ENCODE measurements at regions not wholly inside any gene's neighbourhood (a gene's known extent, or its start where the extent isn't known, plus 50 kb on each side); places are given as distances from the start of the nearest gene placed in this dataset.

- DNase-seq, result no peak
Measured at GRCh38 chr6:134117409-134117808, 65.0 kb upstream of the SLC2A12 start.

- DNase-seq, result peak; percentile 26 to 74 (median 44)
Measured at GRCh38 chr6:134115715-134116074, 63.3 kb upstream of the SLC2A12 start.

DNA sequence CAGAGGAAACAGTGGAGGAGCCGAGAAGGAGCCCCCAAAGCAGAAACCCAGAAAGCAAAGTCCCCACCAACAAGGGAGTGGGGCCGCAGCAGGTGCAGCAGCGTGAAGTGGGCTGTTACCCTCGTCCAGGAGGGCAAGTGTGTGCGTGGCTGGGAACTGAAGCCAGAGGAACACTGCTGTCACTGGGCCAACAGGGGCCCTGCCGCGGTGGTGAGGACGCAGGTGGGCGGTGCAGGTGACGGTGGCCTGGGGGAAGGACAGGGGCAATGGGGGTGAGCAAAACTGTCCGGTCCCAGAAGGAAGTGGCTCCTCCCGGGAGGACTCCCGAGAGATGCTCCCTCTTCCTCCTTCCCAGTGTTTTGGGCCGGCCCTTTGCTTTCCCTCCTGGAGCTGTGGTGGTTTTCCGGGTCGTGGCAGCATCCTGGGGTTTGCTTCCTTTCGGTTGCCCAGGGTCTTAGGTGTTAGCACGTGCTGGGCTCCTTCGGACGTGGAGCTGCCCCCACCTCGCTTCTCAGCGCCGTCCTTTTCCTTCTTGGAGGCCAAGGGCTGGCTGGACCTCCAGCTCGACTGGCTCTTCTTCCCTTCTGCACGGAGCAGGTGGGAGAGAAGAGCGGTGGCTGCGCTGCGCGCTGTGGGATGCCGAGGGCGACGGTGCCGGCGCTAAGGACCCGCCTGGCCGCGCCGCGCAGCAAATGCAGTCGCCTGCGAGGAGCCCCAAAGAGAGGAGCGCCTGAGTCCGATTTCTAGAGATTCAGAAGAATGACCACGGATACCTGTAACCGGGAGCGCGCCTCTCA, 62.7 kb upstream of the SLC2A12 start:
- DNase-seq, result no peak

GRCh38 chr6:134114489-134114888, 62.1 kb upstream of the SLC2A12 start:
- DNase-seq, result no peak

GRCh38 chr6:134111726-134112125, 59.3 kb upstream of the SLC2A12 start:
- no peak for DNase-seq

- DNase-seq, result peak in 2 of 3 donors; percentile 22 to 26
Measured at GRCh38 chr6:134111062-134111677, 58.7 kb upstream of the SLC2A12 start.

- DNase-seq, result no peak
Measured at GRCh38 chr6:134106702-134107101, 54.3 kb upstream of the SLC2A12 start.

- no peak for DNase-seq
Measured at GRCh38 chr6:134105940-134106339, 53.5 kb upstream of the SLC2A12 start.

- DNase-seq, result no peak
Measured at GRCh38 chr6:134103006-134103405, 50.6 kb upstream of the SLC2A12 start.
